H1 (cell line): ENCODE measurements at regions not wholly inside any gene's neighbourhood (a gene's known extent, or its start where the extent isn't known, plus 50 kb on each side); places are given as distances from the start of the nearest gene placed in this dataset.

Source experiments
- CTCF ChIP-seq, 3 experiments: IDR thresholded peaks; 1 replicate in 2 of 3; 2 replicates in 1 of 3; pipeline versions ENCODE4 v1.5.1 to v1.6.1; 2011; ENCODE audit warnings: low read length in 3 of 3, mild to moderate bottlenecking in 3 of 3, inconsistent platforms in 2 of 3, low read depth in 1 of 3, moderate library complexity in 1 of 3; ENCODE audit not compliant: insufficient read depth in 1 of 3; ENCODE audit errors: control extremely low read depth in 1 of 3
- EZH2 ChIP-seq: fragments of 200-600 bp; sonication (generic); IDR thresholded peaks from 2 replicates; pipeline ENCODE4 v1.7.1; 2012; ENCODE audit warnings: low read depth, mild to moderate bottlenecking, moderate library complexity, low read length, inconsistent platforms; ENCODE audit not compliant: severe bottlenecking
- POLR2A ChIP-seq, 2 experiments: IDR thresholded peaks; 1 replicate in 1 of 2; 2 replicates in 1 of 2; pipeline ENCODE4 v1.6.1; 2011; ENCODE audit warnings: low read depth in 2 of 2, low read length in 2 of 2, mild to moderate bottlenecking in 2 of 2; ENCODE audit errors: control extremely low read depth in 1 of 2
- SIX5 ChIP-seq: IDR thresholded peaks from 2 replicates; pipeline ENCODE4 v1.6.1; 2011; ENCODE audit warnings: mild to moderate bottlenecking, low read depth, low read length

DNA sequence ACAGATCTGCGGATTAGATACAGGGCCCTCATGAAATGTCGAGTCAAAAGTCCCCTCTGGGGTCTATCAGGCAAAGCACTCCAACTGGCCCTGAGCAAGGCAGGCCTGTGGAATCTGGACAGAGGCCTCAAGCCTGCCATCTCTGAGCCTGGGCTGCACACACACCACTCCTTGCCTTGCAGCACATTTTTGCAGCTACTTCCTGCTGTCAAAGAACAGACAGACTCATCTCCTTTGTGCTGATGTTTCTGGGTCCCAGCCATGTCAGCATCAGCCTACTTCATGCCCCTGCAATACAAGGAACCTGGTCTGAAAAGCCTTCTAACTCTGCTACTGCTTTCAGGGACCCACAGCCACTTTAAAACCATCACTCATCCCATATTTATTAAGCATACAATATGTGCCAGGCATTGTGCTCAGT lies 60.6 kb upstream of the IL12A start:
- TF ChIP-seq POLR2A (IDR thresholded peaks at IDR 0.05; ENCODE audit: control extremely low read depth in 1 of 2, low read depth in 2 of 2, low read length in 2 of 2) (no peak), EZH2 (no peak), CTCF (IDR thresholded peaks at IDR 0.05; ENCODE audit: control extremely low read depth in 1 of 3, insufficient read depth in 1 of 3, low read depth in 1 of 3, low read length in 3 of 3) (no peak), SIX5 (no peak)
